DMS53 treated with DMSO at 0.1 percent for 48 hours (cell line): ENCODE measurements at regions not wholly inside any gene's neighbourhood (a gene's known extent, or its start where the extent isn't known, plus 50 kb on each side); places are given as distances from the start of the nearest gene placed in this dataset.
A peak's percentile ranks its signal among the peaks of the same experiment; 100 is the strongest.
"Not testable (repeated sequence)": the region's sequence is repeated elsewhere in the genome, so short reads cannot be mapped to it uniquely, and the experiment has no call there.

ENCODE experiments used
- DNase-seq: peaks from one replicate; lab custom pipeline; 2025; ENCODE audit not compliant: unreplicated experiment; lab: John Stamatoyannopoulos, UW

GRCh38 chr6:11299421-11299784 lies 66.9 kb upstream of the NEDD9 start:
- DNase-seq, result not testable (repeated sequence)

DNA sequence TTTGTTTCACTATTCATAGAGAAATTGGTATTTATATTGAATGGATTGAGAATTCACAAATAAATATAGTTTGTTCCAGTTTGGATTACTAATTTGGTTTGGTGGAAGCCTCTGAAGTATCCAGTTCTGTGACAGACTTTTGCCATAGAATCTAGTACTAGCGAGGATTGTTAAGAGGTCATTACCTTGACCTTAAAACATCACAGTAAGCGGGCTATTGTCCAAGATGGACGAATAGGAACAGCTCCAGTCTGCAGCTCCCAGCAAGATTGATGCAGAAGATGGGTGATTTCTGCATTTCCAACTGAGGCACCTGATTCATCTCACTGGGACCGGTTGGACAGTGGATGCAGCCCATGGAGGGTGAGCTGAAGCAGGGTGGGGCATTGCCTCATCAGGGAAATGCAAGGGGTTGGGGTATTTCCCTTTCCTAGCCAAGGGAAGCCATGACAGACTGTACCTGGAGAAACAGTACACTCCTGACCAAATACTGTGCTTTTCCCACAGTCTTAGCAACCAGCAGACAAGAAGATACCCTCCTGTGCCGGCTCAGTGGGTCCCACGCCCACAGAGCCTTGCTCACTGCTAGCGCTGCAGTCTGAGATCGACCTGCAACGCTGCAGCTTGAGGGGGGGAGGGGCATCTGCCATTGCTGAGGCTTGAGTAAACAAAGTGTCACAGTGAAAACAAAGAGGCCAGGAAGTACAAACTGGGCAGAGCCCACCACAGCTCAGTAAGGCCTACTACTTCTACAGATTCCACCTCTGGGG lies 66.4 kb upstream of the NEDD9 start:
- peak; percentile 56 for DNase-seq

DNA sequence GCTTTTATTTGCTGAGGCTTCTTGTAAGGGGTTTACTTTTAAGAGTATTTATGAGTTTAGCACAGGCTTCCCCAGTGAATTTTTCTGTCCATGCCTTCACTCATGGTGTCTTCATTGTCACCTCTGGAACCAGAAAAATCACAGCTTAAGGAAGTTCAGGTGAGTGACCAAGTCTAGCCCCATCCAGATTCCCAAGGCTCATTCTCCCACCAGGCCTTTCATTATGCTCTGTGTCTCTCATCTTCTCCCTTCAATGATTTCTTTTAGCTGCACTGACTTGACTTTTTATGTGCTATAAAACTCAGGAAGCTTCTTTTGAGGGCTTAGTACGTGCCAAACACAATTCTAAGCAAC lies 64.9 kb upstream of the NEDD9 start:
- DNase-seq, result no peak

- peak; percentile 67 for DNase-seq
Measured at GRCh38 chr6:11296449-11297375, 64.2 kb upstream of the NEDD9 start.

DNA sequence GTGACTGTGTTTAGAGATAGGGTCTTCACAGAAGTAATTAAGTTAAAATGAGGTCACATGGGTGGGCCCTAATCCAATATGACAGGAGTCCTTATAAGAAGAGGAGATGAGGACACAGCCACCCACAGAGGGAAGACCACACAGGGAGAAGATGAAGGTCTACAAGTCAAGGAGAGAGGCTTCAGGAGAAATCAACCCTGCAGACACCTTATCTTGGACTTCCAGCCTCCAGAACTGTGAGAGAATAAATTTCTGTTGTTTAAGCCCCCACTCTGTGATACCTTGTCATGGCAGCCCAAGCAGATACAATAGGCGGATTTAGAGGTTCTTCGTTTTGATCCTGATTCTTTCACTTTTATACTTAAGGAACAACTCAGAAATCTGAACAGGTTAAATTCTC lies 63.5 kb upstream of the NEDD9 start:
- DNase-seq, result no peak

GRCh38 chr6:11294228-11294627 lies 61.8 kb upstream of the NEDD9 start:
- no peak for DNase-seq

DNA sequence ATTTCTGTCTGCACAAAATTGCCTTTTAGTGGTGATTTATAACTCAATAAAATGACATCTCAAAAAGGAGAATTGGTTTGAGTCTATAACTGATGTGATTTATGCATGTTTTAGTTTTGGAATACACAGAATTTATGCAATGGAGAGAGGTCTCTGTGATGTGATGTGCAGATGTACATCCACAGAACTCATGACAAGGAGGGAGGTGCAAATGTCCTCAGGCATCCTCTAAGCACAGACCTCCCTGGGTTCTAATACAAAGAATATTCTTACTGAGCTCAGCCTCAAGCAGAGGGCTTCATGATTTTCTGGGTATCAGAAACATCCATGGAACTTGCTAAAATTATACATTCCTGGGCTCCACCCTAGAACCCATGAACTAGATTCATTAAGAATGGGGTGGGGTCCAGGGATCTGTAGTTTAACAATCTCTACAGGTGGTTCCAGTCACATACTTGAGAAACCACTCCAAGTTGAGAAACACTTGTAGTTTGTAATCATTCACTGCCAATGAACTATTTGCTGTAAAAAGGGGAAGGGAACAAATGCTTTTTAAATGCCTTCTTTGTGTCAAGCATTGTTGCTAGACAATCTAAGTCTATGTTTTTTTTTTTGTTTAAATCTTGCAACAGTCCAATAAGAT lies 60.2 kb upstream of the NEDD9 start:
- no peak for DNase-seq

GRCh38 chr6:11292091-11292490 lies 59.6 kb upstream of the NEDD9 start:
- DNase-seq, result no peak

GRCh38 chr6:11291582-11291981 lies 59.1 kb upstream of the NEDD9 start:
- DNase-seq, result no peak

GRCh38 chr6:11290027-11290426 lies 57.6 kb upstream of the NEDD9 start:
- no peak for DNase-seq

DNA sequence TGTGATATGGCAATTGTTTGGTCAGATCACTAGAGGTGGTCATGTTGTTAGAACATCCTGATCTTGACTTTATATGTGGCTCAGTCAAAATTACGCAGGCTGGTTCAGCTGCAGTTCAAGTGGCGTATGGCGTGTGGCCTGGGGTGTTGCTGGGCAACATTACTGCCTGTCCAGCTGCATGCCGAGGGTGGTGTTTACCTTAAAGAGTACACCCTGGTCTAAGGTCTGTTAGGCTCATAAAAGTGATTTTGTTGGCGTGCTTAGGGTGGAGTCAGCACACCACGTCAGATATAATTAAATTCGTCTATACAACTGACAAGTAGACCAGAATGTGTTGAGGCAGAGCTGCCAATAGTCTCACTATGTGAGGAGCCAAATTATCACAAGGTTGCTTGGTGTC lies 55.6 kb upstream of the NEDD9 start:
- DNase-seq, result peak; percentile 91

GRCh38 chr6:11284996-11285395 lies 52.5 kb upstream of the NEDD9 start:
- no peak for DNase-seq

DNA sequence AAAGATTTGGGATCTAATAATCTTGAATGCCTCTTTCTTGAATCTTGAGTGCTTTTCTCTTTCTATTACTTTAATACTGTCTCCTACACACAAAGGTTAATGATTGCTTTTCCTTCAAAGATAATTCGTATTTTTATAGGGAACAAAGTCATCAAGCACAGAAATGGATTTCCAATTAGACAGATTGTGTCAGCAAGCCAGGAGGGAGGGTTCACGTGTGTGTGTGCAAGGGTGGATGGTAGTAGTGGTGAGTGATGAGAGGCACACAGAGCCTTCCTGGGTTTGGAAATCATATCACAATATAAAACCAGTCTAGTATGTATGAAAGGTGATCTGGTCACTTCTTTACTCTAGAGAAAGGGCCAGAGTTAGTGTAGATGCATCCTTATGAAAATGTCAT lies 51.2 kb upstream of the NEDD9 start:
- DNase-seq, result no peak

- DNase-seq, result no peak
Measured at GRCh38 chr6:11282875-11283274, 50.4 kb upstream of the NEDD9 start.
